ENCODE measurements at regions not wholly inside any gene's neighbourhood (a gene's known extent, or its start where the extent isn't known, plus 50 kb on each side); places are given as distances from the start of the nearest gene placed in this dataset.

- no peak for DNase-seq (ENCODE audit: low read depth in 3 of 3)
Measured at GRCh38 chr4:154088741-154089140, 299.9 kb upstream of the SFRP2 start.

- no peak for DNase-seq (ENCODE audit: low read depth in 3 of 3)
Measured at GRCh38 chr4:154086247-154086646, 297.4 kb upstream of the SFRP2 start.

- DNase-seq (ENCODE audit: low read depth in 3 of 3), result no peak
Measured at GRCh38 chr4:154084864-154085263, 296.0 kb upstream of the SFRP2 start.

GRCh38 chr4:154082760-154083535, 294.1 kb upstream of the SFRP2 start:
- no peak for DNase-seq (ENCODE audit: low read depth in 3 of 3)

- no peak for DNase-seq (ENCODE audit: low read depth in 3 of 3)
Measured at GRCh38 chr4:154081391-154081790, 292.5 kb upstream of the SFRP2 start.

GRCh38 chr4:154078504-154079350, 289.8 kb upstream of the SFRP2 start:
- DNase-seq (ENCODE audit: low read depth in 3 of 3), result no peak

- DNase-seq (ENCODE audit: low read depth in 3 of 3), result no peak
Measured at GRCh38 chr4:154076921-154077320, 288.0 kb upstream of the SFRP2 start.

GRCh38 chr4:154073107-154073822, 284.4 kb upstream of the SFRP2 start:
- DNase-seq (ENCODE audit: low read depth in 3 of 3), result no peak

- DNase-seq (ENCODE audit: low read depth in 3 of 3), result no peak
Measured at GRCh38 chr4:154067786-154068185, 278.9 kb upstream of the SFRP2 start.

GRCh38 chr4:154065368-154065767, 276.5 kb upstream of the SFRP2 start:
- no peak for DNase-seq (ENCODE audit: low read depth in 3 of 3)

GRCh38 chr4:154064244-154064643, 275.4 kb upstream of the SFRP2 start:
- no peak for DNase-seq (ENCODE audit: low read depth in 3 of 3)

GRCh38 chr4:154049457-154050181, 260.7 kb upstream of the SFRP2 start:
- DNase-seq (ENCODE audit: low read depth in 3 of 3), result no peak

GRCh38 chr4:154047733-154048132, 258.9 kb upstream of the SFRP2 start:
- no peak for DNase-seq (ENCODE audit: low read depth in 3 of 3)

- no peak for DNase-seq (ENCODE audit: low read depth in 3 of 3)
Measured at GRCh38 chr4:154044742-154045485, 256.0 kb upstream of the SFRP2 start.

- DNase-seq (ENCODE audit: low read depth in 3 of 3), result no peak
Measured at GRCh38 chr4:154044108-154044531, 255.2 kb upstream of the SFRP2 start.

GRCh38 chr4:154041640-154042039, 252.8 kb upstream of the SFRP2 start:
- no peak for DNase-seq (ENCODE audit: low read depth in 3 of 3)

- DNase-seq (ENCODE audit: low read depth in 3 of 3), result no peak
Measured at GRCh38 chr4:154039435-154040343, 250.8 kb upstream of the SFRP2 start.

GRCh38 chr4:154036856-154037255, 248.0 kb upstream of the SFRP2 start:
- DNase-seq (ENCODE audit: low read depth in 3 of 3), result no peak

GRCh38 chr4:154035341-154035740, 246.5 kb upstream of the SFRP2 start:
- no peak for DNase-seq (ENCODE audit: low read depth in 3 of 3)

GRCh38 chr4:154033921-154034320, 245.0 kb upstream of the SFRP2 start:
- no peak for DNase-seq (ENCODE audit: low read depth in 3 of 3)

All from stimulated activated CD4-positive, alpha-beta T cell treated with anti-CD3 and anti-CD28 coated beads, TNF-alpha, amount 100 ng/mL, for 48 hours (primary cell).